Ishikawa (cell line): ENCODE measurements at regions not wholly inside any gene's neighbourhood (a gene's known extent, or its start where the extent isn't known, plus 50 kb on each side); places are given as distances from the start of the nearest gene placed in this dataset.

Experiments
- CEBPB ChIP-seq: IDR thresholded peaks from 2 replicates; pipeline ENCODE4 v1.6.1; 2012
- CREB1 ChIP-seq: IDR thresholded peaks from 2 replicates; pipeline ENCODE4 v1.6.1; 2012; ENCODE audit warnings: low read depth
- EGR1 ChIP-seq: IDR thresholded peaks from 2 replicates; pipeline ENCODE4 v1.6.1; 2012
- EP300 ChIP-seq: IDR thresholded peaks from 2 replicates; pipeline ENCODE4 v1.6.1; 2012; ENCODE audit warnings: borderline replicate concordance
- FOXM1 ChIP-seq: IDR thresholded peaks from 2 replicates; pipeline ENCODE4 v1.6.1; 2012; ENCODE audit warnings: low read depth, borderline replicate concordance
- MAX ChIP-seq: IDR thresholded peaks from 2 replicates; pipeline ENCODE4 v1.6.1; 2012
- NFIC ChIP-seq: IDR thresholded peaks from 2 replicates; pipeline ENCODE4 v1.6.1; 2012
- RAD21 ChIP-seq: IDR thresholded peaks from 2 replicates; pipeline ENCODE4 v1.6.1; 2012; ENCODE audit warnings: low read depth
- REST ChIP-seq: IDR thresholded peaks from 2 replicates; pipeline ENCODE4 v1.6.1; 2012; ENCODE audit warnings: low read depth, mild to moderate bottlenecking
- TAF1 ChIP-seq: IDR thresholded peaks from 2 replicates; pipeline ENCODE4 v1.6.1; 2012; ENCODE audit warnings: low read depth, mild to moderate bottlenecking
- TCF12 ChIP-seq: IDR thresholded peaks from 2 replicates; pipeline ENCODE4 v1.6.1; 2012; ENCODE audit warnings: low read depth
- TEAD4 ChIP-seq: IDR thresholded peaks from 2 replicates; pipeline ENCODE4 v1.6.1; 2012
- USF1 ChIP-seq: IDR thresholded peaks from 2 replicates; pipeline ENCODE4 v1.6.1; 2012
- YY1 ChIP-seq: IDR thresholded peaks from 2 replicates; pipeline ENCODE4 v1.6.1; 2012; ENCODE audit warnings: low read depth
- ZBTB7A ChIP-seq: IDR thresholded peaks from 2 replicates; pipeline ENCODE4 v1.6.1; 2012; ENCODE audit warnings: low read depth

GRCh38 chr3:59551834-59552233 lies 502.0 kb upstream of the CFAP20DC start:
- TF ChIP-seq YY1 (no peak), MAX (no peak), EGR1 (no peak), EP300 (no peak), RAD21 (no peak), CEBPB (no peak), USF1 (no peak), CREB1 (no peak), NFIC (no peak), REST (no peak), TAF1 (no peak), TCF12 (no peak), TEAD4 (no peak)

- TF ChIP-seq EGR1 (no peak), TAF1 (no peak), CREB1 (no peak), RAD21 (no peak), NFIC (no peak), FOXM1 (no peak), YY1 (no peak), TCF12 (no peak), TEAD4 (no peak), MAX (no peak), USF1 (no peak), EP300 (no peak), REST (no peak), ZBTB7A (no peak), CEBPB (no peak)
These were observed 500.1 kb upstream of the CFAP20DC start for GRCh38 chr3:59549962-59550361.

- TF ChIP-seq USF1 (no peak), TEAD4 (no peak), EGR1 (no peak), EP300 (no peak), CREB1 (no peak), RAD21 (no peak), ZBTB7A (no peak), TCF12 (no peak), NFIC (no peak), TAF1 (no peak), REST (no peak), MAX (no peak)
These were observed 498.0 kb upstream of the CFAP20DC start for GRCh38 chr3:59547874-59548273.

- TF ChIP-seq FOXM1 (no peak), TEAD4 (no peak), CREB1 (no peak), MAX (no peak), YY1 (no peak)
These were observed 496.7 kb upstream of the CFAP20DC start for GRCh38 chr3:59546522-59546921.
